Sigmoid colon (tissue), 6 donors: ENCODE measurements at regions not wholly inside any gene's neighbourhood (a gene's known extent, or its start where the extent isn't known, plus 50 kb on each side); places are given as distances from the start of the nearest gene placed in this dataset.

Experiments
- DNase-seq: peaks from one replicate; pipeline ENCODE4 v3.0.0-alpha.2; 2019
- H3K27ac ChIP-seq, 4 donors: fragments of 200-600 bp; sonication (generic); one replicate each; pipeline ENCODE4 v1.5.1; 2016 to 2019; ENCODE audit warnings: mild to moderate bottlenecking in 1 of 4
- H3K27me3 ChIP-seq, 3 donors: fragments of 200-600 bp; sonication (generic); one replicate each; pipeline ENCODE4 v1.5.1; 2019; ENCODE audit warnings: mild to moderate bottlenecking in 1 of 3
- H3K36me3 ChIP-seq, 4 donors: fragments of 200-600 bp; sonication (generic); one replicate each; pipeline ENCODE4 v1.5.1; 2016 to 2019
- H3K4me1 ChIP-seq, 4 donors: fragments of 200-600 bp; sonication (generic); one replicate each; pipeline ENCODE4 v1.5.1; 2017 to 2019
- H3K4me3 ChIP-seq, 4 donors: fragments of 200-600 bp; sonication (generic); one replicate each; pipeline ENCODE4 v1.5.1; 2017 to 2019; ENCODE audit warnings: mild to moderate bottlenecking in 2 of 4, moderate library complexity in 1 of 4
- H3K9me3 ChIP-seq, 4 donors: fragments of 200-600 bp in 3 of 4; sonication (generic) in 3 of 4; one replicate each; pipeline versions ENCODE4 v1.5.1 to v1.6.1; 2013 to 2019
- CTCF ChIP-seq, 4 experiments: fragments of 450-650 bp in 3 of 4; fragments of 200-600 bp in 1 of 4; IDR thresholded peaks; one replicate each; pipeline ENCODE4 v1.5.1; 2016 to 2019; ENCODE audit warnings: antibody characterized with exemption in 4 of 4, mild to moderate bottlenecking in 3 of 4, moderate library complexity in 2 of 4
- EP300 ChIP-seq, 4 donors: sonication (generic); formaldehyde crosslinking; IDR thresholded peaks; one replicate each; pipeline ENCODE4 v1.6.1; 2017; ENCODE audit warnings: antibody characterized with exemption in 4 of 4
- POLR2A ChIP-seq, 2 donors: fragments of 450-650 bp; IDR thresholded peaks; one replicate each; pipeline ENCODE4 v1.6.1; 2016; ENCODE audit warnings: antibody characterized with exemption in 2 of 2, mild to moderate bottlenecking in 2 of 2, moderate library complexity in 2 of 2
- POLR2AphosphoS5 ChIP-seq, 4 donors: sonication (generic); formaldehyde crosslinking; IDR thresholded peaks; one replicate each; pipeline ENCODE4 v1.6.1; 2017; ENCODE audit warnings: antibody characterized with exemption in 4 of 4
- WGBS, 2 donors: extraction: QIAGEN DNeasy Blood & Tissue Kit; methylation state at CpG; one replicate each; pipeline ENCODE4 v1.1.7; 2013; 5-methylcytosine and 5-hydroxymethylcytosine counted together
- intact Hi-C: fragments of 100-400 bp; cut with DNase I; formaldehyde crosslinking; loops from one replicate; pipeline ENCODE4 v1.15.1; 2023
- donor health status: healthy with polysubstance abuse.
- donor health status: healthy.

DNA sequence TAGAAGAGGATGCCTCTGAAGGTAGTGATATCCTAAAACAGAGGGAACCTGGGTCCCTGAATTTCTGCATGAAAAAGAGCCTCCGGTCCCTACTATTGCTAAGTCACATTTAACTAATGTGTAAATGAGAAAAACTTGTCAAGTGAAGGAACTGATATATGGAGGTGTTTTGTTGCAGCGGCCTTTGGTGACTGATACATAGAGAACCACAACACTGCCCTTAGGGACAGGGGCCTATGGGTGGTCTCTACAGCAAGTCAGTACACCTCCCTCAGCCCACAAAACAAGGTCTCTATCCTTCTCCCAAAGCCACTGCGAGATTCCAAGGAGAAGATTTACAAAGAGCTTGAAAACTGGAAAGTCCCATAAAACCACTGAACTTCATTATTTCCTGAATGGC, 275.3 kb downstream of the SOX9 start:
- WGBS, 2 donors: 94 to 95% methylated on average over 3 of the region's 3 CpGs
- intact Hi-C loops: no loop called here
- H3K27ac ChIP-seq: no peak overlapping the region

GRCh38 chr17:72397223-72397667, 276.4 kb downstream of the SOX9 start:
- no peaks in the 10 kb centered on the region for H3K27me3 ChIP-seq
- no peak for DNase-seq
- no peak overlapping the region for H3K27ac ChIP-seq
- H3K9me3 ChIP-seq: no peaks in the 10 kb centered on the region
- H3K4me1 ChIP-seq: no peaks in the 10 kb centered on the region
- WGBS, 2 donors: 93 to 94% methylated on average over 2 of the region's 2 CpGs
- TF ChIP-seq EP300 (IDR thresholded peaks at IDR 0.05) (no peak), CTCF (IDR thresholded peaks at IDR 0.05) (no peak), POLR2AphosphoS5 (IDR thresholded peaks at IDR 0.05) (no peak), POLR2A (IDR thresholded peaks at IDR 0.05) (no peak)
- no peak overlapping the region for H3K4me3 ChIP-seq
- H3K36me3 ChIP-seq: no peaks in the 10 kb centered on the region
- intact Hi-C loops: no loop called here

More for the DNA sequence above, 275.3 kb downstream of the SOX9 start:
- Histone ChIP-seq H3K4me3 (no peak overlapping the region), H3K9me3 (no peaks in the 10 kb centered on the region), H3K27me3 (no peaks in the 10 kb centered on the region), H3K4me1 (no peaks in the 10 kb centered on the region), H3K36me3 (no peaks in the 10 kb centered on the region)
- DNase-seq: no peak
- TF ChIP-seq EP300 (IDR thresholded peaks at IDR 0.05) (no peak), POLR2AphosphoS5 (IDR thresholded peaks at IDR 0.05) (no peak), CTCF (IDR thresholded peaks at IDR 0.05) (no peak), POLR2A (IDR thresholded peaks at IDR 0.05) (no peak)

GRCh38 chr17:72397687-72398086, 276.9 kb downstream of the SOX9 start:
- DNase-seq: no peak
- Histone ChIP-seq H3K9me3 (no peaks in the 10 kb centered on the region), H3K36me3 (no peaks in the 10 kb centered on the region), H3K4me3 (no peak overlapping the region), H3K27me3 (no peaks in the 10 kb centered on the region), H3K27ac (no peak overlapping the region), H3K4me1 (no peaks in the 10 kb centered on the region)
- TF ChIP-seq EP300 (IDR thresholded peaks at IDR 0.05) (no peak), CTCF (IDR thresholded peaks at IDR 0.05) (no peak), POLR2AphosphoS5 (IDR thresholded peaks at IDR 0.05) (no peak), POLR2A (IDR thresholded peaks at IDR 0.05) (no peak)
- 30 to 64% methylated on average over 3 of the region's 3 CpGs for WGBS, 2 donors
- intact Hi-C loops: no loop called here

- no peak for DNase-seq
- H3K4me3 ChIP-seq: no peak overlapping the region
- intact Hi-C loops: no loop called here
- H3K4me1 ChIP-seq: no peaks in the 10 kb centered on the region
- 84 to 88% methylated on average over 9 of the region's 9 CpGs for WGBS, 2 donors
- H3K27me3 ChIP-seq: no peaks in the 10 kb centered on the region
- H3K27ac ChIP-seq: no peak overlapping the region
- no peaks in the 10 kb centered on the region for H3K36me3 ChIP-seq
- H3K9me3 ChIP-seq: no peaks in the 10 kb centered on the region
- TF ChIP-seq POLR2A (IDR thresholded peaks at IDR 0.05): no peak
These were observed 278.3 kb downstream of the SOX9 start for GRCh38 chr17:72399023-72399607.

GRCh38 chr17:72399608-72400487, 279.0 kb downstream of the SOX9 start:
- H3K36me3 ChIP-seq: no peaks in the 10 kb centered on the region
- TF ChIP-seq POLR2A (IDR thresholded peaks at IDR 0.05) (no peak), CTCF (IDR thresholded peaks at IDR 0.05) (no peak), EP300 (IDR thresholded peaks at IDR 0.05) (no peak), POLR2AphosphoS5 (IDR thresholded peaks at IDR 0.05) (no peak)
- no peak overlapping the region for H3K4me3 ChIP-seq
- intact Hi-C loops: no loop called here
- no peaks in the 10 kb centered on the region for H3K9me3 ChIP-seq
- H3K27me3 ChIP-seq: no peaks in the 10 kb centered on the region
- peaks cover 0 to 1% (median under 1%) of the 10 kb centered on the region in 4 donors for H3K4me1 ChIP-seq
- DNase-seq: no peak
- H3K27ac ChIP-seq: no peak overlapping the region
- 81% methylated on average over 15 of the region's 15 CpGs for WGBS, 2 donors
